HepG2 (cell line): ENCODE measurements at regions not wholly inside any gene's neighbourhood (a gene's known extent, or its start where the extent isn't known, plus 50 kb on each side); places are given as distances from the start of the nearest gene placed in this dataset.

Source experiments
- ESRRA ChIP-seq: sonication (generic); formaldehyde crosslinking; IDR thresholded peaks from 2 replicates; pipeline ENCODE4 v1.5.1; 2020; ENCODE audit warnings: mild to moderate bottlenecking, low read depth, missing genetic modification reagents
- JDP2 ChIP-seq: sonication (generic); formaldehyde crosslinking; IDR thresholded peaks from 2 replicates; pipeline ENCODE4 v1.8.1; 2022; ENCODE audit warnings: missing genetic modification reagents, borderline replicate concordance
- MYNN ChIP-seq: sonication (generic); formaldehyde crosslinking; IDR thresholded peaks from 2 replicates; pipeline ENCODE4 v1.4.0; 2020; ENCODE audit warnings: mild to moderate bottlenecking, low read depth, missing genetic modification reagents
- NPAS2 ChIP-seq: sonication (generic); formaldehyde crosslinking; IDR thresholded peaks from 2 replicates; pipeline ENCODE4 v1.8.0; 2022; ENCODE audit warnings: mild to moderate bottlenecking, missing genetic modification reagents, borderline replicate concordance
- TCF7 ChIP-seq: sonication (generic); IDR thresholded peaks from 2 replicates; pipeline ENCODE4 v1.6.1; 2016; ENCODE audit warnings: antibody characterized with exemption, low read depth
- TGIF2 ChIP-seq: IDR thresholded peaks from 2 replicates; pipeline ENCODE4 v1.6.1; 2016; ENCODE audit warnings: control low read depth, missing compliant biosample characterization
- TRIM22 ChIP-seq: fragments of 450-650 bp; IDR thresholded peaks from 2 replicates; pipeline ENCODE4 v1.6.1; 2017
- ZMYM2 ChIP-seq: sonication (generic); formaldehyde crosslinking; IDR thresholded peaks from 2 replicates; pipeline ENCODE4 v1.8.0; 2022; ENCODE audit warnings: mild to moderate bottlenecking, missing genetic modification reagents
- ZNF207 ChIP-seq: fragments of 450-650 bp; IDR thresholded peaks from 2 replicates; pipeline ENCODE4 v1.6.1; 2016; ENCODE audit warnings: antibody characterized with exemption, borderline replicate concordance
- ZNF274 ChIP-seq: sonication (generic); formaldehyde crosslinking; IDR thresholded peaks from 2 replicates; pipeline ENCODE4 v1.5.1; 2020; ENCODE audit warnings: mild to moderate bottlenecking, missing genetic modification reagents
- TF ChIP-seq, protein P1 (sequence below): sonication (generic); formaldehyde crosslinking; IDR thresholded peaks from 2 replicates; pipeline ENCODE4 v1.5.0; 2020; ENCODE audit warnings: mild to moderate bottlenecking, missing genetic modification reagents, moderate library complexity

DNA sequence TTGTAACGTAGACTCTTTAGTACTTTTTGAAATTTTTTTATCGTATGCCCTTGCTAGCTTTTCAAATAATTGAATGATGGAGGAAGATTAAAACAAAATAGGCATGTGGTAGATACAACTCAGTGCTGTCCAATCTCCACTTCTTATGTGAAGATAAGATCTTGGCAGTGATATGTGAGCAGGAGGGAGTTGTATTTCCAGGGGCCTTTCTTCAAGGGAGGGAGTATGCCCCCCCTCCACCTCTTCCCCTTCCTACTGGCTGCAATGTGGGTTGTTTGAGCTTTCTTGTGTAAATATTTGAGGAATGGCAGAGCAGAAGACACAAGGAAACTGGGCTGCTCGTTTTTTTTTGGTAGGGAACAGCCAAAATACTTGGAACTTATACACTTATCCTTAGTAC lies 374.9 kb downstream of the PSAT1 start:
- no peak for TF ChIP-seq MYNN (CRISPR knock-in tag)
- TF ChIP-seq ZMYM2 (CRISPR knock-in tag) = no peak
- TF ChIP-seq, protein P1, sequence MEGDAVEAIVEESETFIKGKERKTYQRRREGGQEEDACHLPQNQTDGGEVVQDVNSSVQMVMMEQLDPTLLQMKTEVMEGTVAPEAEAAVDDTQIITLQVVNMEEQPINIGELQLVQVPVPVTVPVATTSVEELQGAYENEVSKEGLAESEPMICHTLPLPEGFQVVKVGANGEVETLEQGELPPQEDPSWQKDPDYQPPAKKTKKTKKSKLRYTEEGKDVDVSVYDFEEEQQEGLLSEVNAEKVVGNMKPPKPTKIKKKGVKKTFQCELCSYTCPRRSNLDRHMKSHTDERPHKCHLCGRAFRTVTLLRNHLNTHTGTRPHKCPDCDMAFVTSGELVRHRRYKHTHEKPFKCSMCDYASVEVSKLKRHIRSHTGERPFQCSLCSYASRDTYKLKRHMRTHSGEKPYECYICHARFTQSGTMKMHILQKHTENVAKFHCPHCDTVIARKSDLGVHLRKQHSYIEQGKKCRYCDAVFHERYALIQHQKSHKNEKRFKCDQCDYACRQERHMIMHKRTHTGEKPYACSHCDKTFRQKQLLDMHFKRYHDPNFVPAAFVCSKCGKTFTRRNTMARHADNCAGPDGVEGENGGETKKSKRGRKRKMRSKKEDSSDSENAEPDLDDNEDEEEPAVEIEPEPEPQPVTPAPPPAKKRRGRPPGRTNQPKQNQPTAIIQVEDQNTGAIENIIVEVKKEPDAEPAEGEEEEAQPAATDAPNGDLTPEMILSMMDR (CRISPR knock-in tag) = no peak
- no peak for TF ChIP-seq TCF7
- TF ChIP-seq TGIF2 (CRISPR knock-in tag) = no peak
- no peak for TF ChIP-seq JDP2 (CRISPR knock-in tag)
- no peak for TF ChIP-seq ZNF274
- no peak for TF ChIP-seq ESRRA (CRISPR knock-in tag)
- no peak for TF ChIP-seq ZNF207
- TF ChIP-seq TRIM22 = no peak
- no peak for TF ChIP-seq NPAS2
